ENCODE measurements at regions not wholly inside any gene's neighbourhood (a gene's known extent, or its start where the extent isn't known, plus 50 kb on each side); places are given as distances from the start of the nearest gene placed in this dataset.

DNA sequence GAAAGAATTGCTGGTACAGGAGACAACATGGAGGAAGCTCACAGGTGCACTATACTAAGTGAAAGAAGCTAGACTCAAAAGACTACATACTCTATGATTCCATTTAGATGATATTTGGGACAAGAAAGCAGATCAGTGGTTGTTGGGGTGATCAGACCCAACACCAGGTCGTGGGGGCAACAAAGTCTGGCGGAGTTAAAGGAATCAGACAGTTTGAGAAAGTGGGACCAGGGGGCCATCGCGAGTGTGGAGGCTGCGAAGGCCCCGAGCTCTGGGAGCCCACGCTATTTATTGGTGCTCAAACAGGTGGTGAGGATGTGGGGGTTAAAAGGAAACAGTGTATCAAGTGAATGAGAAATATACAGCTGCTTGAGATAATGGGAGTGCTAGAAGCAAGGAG is 282.8 kb upstream of the SGK1 start:
- H3K27me3 ChIP-seq (ENCODE audit: low read length) = no peaks in the 10 kb centered on the region
- H3K9me3 ChIP-seq (ENCODE audit: low read length) = peaks cover 5% of the 10 kb centered on the region
- H3K79me2 ChIP-seq (ENCODE audit: low read length) = no peaks in the 10 kb centered on the region
- no peak overlapping the region for H3K4me2 ChIP-seq (ENCODE audit: low read depth, low read length, poor library complexity, severe bottlenecking)
- H3K36me3 ChIP-seq (ENCODE audit: insufficient read depth, low read length) = no peaks in the 10 kb centered on the region
- no peak overlapping the region for H3K9ac ChIP-seq (ENCODE audit: low read length)
- no peaks in the 10 kb centered on the region for H4K20me1 ChIP-seq (ENCODE audit: insufficient read depth, low read depth, low read length)
- H3K9me2 ChIP-seq (replicated peaks; ENCODE audit: insufficient read depth, low read length) = no peaks in the 10 kb centered on the region
- no peak overlapping the region for H3K27ac ChIP-seq (ENCODE audit: low read length)
- no peak for DNase-seq
- no peak overlapping the region for H2AFZ ChIP-seq (ENCODE audit: low read length)
- H3K4me1 ChIP-seq (ENCODE audit: low read length) = no peaks in the 10 kb centered on the region
- H3K4me3 ChIP-seq (ENCODE audit: low read length) = no peak overlapping the region

DNA sequence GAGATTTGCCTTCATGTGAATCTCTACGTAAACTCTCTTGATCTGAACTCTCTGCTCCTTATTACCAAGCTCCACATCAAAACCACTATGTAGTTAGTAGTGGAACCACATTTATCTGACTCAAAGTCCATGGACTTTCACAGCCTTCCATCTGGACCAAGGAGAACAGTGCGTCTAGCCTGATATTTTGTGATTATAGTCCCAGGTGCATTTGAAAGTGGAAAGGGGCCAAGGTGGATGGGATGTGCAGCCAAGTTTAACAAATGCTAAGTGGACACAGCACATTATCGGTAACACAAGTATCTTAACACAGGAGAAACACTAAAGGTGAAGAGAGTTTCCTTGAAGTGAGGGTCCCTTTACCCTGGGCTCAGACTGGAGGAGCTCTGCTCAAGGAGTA is 281.2 kb upstream of the SGK1 start:
- Histone ChIP-seq H2AFZ (ENCODE audit: low read length) (no peak overlapping the region), H3K9ac (ENCODE audit: low read length) (no peak overlapping the region), H3K9me2 (replicated peaks; ENCODE audit: insufficient read depth, low read length) (no peaks in the 10 kb centered on the region)

DNA sequence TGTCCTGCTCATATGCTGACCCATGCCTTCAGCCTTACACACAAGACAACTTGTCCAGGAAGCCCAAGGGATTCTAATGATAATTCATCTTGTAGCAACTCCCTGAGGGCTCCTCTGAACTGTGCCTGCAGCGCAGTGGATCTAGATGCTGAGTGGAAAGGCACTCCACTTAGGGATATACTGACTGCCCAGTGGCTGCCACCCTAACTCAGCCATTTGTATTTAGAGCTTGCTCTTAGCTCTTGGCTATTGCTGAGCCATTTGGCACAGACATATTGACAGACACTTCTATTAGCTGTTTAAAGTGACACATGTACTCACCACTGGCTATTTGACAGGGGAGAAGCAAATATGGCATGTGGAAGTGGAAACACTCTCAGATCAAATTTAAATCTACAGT is 278.3 kb upstream of the SGK1 start:
- no peak overlapping the region for H3K27ac ChIP-seq (ENCODE audit: low read length)
- DNase-seq = no peak
- no peak overlapping the region for H3K4me2 ChIP-seq (ENCODE audit: low read depth, low read length, poor library complexity, severe bottlenecking)
- H2AFZ ChIP-seq (ENCODE audit: low read length) = no peak overlapping the region
- no peaks in the 10 kb centered on the region for H3K4me1 ChIP-seq (ENCODE audit: low read length)
- no peaks in the 10 kb centered on the region for H3K36me3 ChIP-seq (ENCODE audit: insufficient read depth, low read length)
- no peaks in the 10 kb centered on the region for H4K20me1 ChIP-seq (ENCODE audit: insufficient read depth, low read depth, low read length)
- H3K9ac ChIP-seq (ENCODE audit: low read length) = no peak overlapping the region
- H3K4me3 ChIP-seq (ENCODE audit: low read length) = no peak overlapping the region
- H3K9me3 ChIP-seq (ENCODE audit: low read length) = peaks cover 5% of the 10 kb centered on the region
- H3K27me3 ChIP-seq (ENCODE audit: low read length) = no peaks in the 10 kb centered on the region
- H3K79me2 ChIP-seq (ENCODE audit: low read length) = no peaks in the 10 kb centered on the region
- no peaks in the 10 kb centered on the region for H3K9me2 ChIP-seq (replicated peaks; ENCODE audit: insufficient read depth, low read length)

More for the DNA sequence above, 281.2 kb upstream of the SGK1 start:
- H3K4me2 ChIP-seq (ENCODE audit: low read depth, low read length, poor library complexity, severe bottlenecking) = no peak overlapping the region
- no peaks in the 10 kb centered on the region for H4K20me1 ChIP-seq (ENCODE audit: insufficient read depth, low read depth, low read length)
- no peaks in the 10 kb centered on the region for H3K27me3 ChIP-seq (ENCODE audit: low read length)
- no peaks in the 10 kb centered on the region for H3K79me2 ChIP-seq (ENCODE audit: low read length)
- no peak overlapping the region for H3K27ac ChIP-seq (ENCODE audit: low read length)
- DNase-seq = no peak
- H3K36me3 ChIP-seq (ENCODE audit: insufficient read depth, low read length) = no peaks in the 10 kb centered on the region
- no peak overlapping the region for H3K4me3 ChIP-seq (ENCODE audit: low read length)
- no peaks in the 10 kb centered on the region for H3K4me1 ChIP-seq (ENCODE audit: low read length)
- peaks cover 5% of the 10 kb centered on the region for H3K9me3 ChIP-seq (ENCODE audit: low read length)

DNA sequence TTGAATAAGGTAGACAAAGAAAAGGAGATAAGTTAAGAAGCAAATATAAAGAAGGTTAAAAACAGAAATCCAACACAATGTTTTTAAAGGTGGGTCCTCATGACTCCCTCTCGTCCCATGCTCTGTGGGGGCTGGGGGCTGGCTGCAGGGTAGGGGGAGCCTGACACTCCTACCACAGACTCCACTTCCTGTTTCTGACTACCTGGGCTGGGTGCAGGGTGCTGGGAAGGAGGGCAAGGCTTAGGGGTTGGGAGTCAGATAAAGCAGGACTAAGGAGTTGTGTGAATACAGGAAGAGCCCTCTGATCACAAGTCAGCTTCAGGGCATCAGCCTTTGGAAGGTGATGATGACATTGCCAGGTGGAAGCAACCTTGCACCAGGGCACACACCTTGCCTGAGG is 277.0 kb upstream of the SGK1 start:
- no peak for DNase-seq
- Histone ChIP-seq H3K4me3 (ENCODE audit: low read length) (no peak overlapping the region), H3K9ac (ENCODE audit: low read length) (no peak overlapping the region), H4K20me1 (ENCODE audit: insufficient read depth, low read depth, low read length) (no peaks in the 10 kb centered on the region), H3K9me2 (replicated peaks; ENCODE audit: insufficient read depth, low read length) (no peaks in the 10 kb centered on the region), H3K4me2 (ENCODE audit: low read depth, low read length, poor library complexity, severe bottlenecking) (no peak overlapping the region), H3K27ac (ENCODE audit: low read length) (no peak overlapping the region), H3K9me3 (ENCODE audit: low read length) (no peaks in the 10 kb centered on the region), H3K27me3 (ENCODE audit: low read length) (no peaks in the 10 kb centered on the region), H3K36me3 (ENCODE audit: insufficient read depth, low read length) (no peaks in the 10 kb centered on the region), H3K4me1 (ENCODE audit: low read length) (no peaks in the 10 kb centered on the region), H2AFZ (ENCODE audit: low read length) (no peak overlapping the region), H3K79me2 (ENCODE audit: low read length) (no peaks in the 10 kb centered on the region)

DNA sequence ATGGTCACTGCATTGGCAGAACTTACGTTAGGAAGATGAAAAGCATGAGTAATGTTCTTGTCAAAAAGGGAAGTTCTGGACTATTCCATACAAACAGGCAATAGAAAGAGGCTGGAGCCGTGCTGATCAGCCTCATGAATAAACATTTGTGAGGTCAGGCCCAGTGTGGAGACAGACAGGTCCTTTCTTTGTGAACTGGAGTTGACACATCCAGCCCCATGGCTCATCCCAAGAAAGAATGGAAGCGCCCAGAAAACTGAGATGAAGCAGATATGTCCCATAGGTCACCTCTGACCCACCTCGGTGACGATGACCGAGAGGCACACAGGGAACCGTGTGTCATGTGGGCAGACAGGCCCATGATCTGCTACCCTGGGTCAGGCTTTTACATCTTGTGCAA is 276.0 kb upstream of the SGK1 start:
- H3K4me2 ChIP-seq (ENCODE audit: low read depth, low read length, poor library complexity, severe bottlenecking) = no peak overlapping the region
- no peaks in the 10 kb centered on the region for H3K9me2 ChIP-seq (replicated peaks; ENCODE audit: insufficient read depth, low read length)
- no peak overlapping the region for H3K4me3 ChIP-seq (ENCODE audit: low read length)
- no peaks in the 10 kb centered on the region for H3K79me2 ChIP-seq (ENCODE audit: low read length)
- no peaks in the 10 kb centered on the region for H3K9me3 ChIP-seq (ENCODE audit: low read length)
- H3K27ac ChIP-seq (ENCODE audit: low read length) = no peak overlapping the region
- no peaks in the 10 kb centered on the region for H3K36me3 ChIP-seq (ENCODE audit: insufficient read depth, low read length)
- H3K27me3 ChIP-seq (ENCODE audit: low read length) = no peaks in the 10 kb centered on the region
- no peak overlapping the region for H3K9ac ChIP-seq (ENCODE audit: low read length)
- no peak overlapping the region for H2AFZ ChIP-seq (ENCODE audit: low read length)
- no peaks in the 10 kb centered on the region for H4K20me1 ChIP-seq (ENCODE audit: insufficient read depth, low read depth, low read length)
- DNase-seq = no peak
- no peaks in the 10 kb centered on the region for H3K4me1 ChIP-seq (ENCODE audit: low read length)

DNA sequence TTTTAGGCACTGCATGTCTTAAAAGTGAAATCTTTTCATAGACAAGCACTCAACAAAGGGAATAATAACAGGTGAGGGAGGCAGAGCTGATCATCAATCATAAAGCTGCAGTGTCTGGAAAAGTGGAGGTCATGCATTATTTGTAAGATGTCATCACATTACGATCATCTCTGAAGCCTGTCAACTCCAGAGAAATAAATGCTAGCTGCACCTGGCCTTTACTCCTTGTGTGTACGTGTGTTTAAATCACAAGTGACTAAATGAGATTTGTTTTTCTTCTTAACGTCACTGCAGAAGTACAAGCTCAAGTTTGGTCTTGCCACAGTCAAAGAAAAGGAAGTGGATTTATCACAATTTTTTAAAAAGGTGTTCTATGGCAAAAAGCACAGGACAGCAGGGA is 275.5 kb upstream of the SGK1 start:
- no peak overlapping the region for H2AFZ ChIP-seq (ENCODE audit: low read length)
- H3K27me3 ChIP-seq (ENCODE audit: low read length) = no peaks in the 10 kb centered on the region
- H3K4me2 ChIP-seq (ENCODE audit: low read depth, low read length, poor library complexity, severe bottlenecking) = no peak overlapping the region
- H3K36me3 ChIP-seq (ENCODE audit: insufficient read depth, low read length) = no peaks in the 10 kb centered on the region
- H3K4me3 ChIP-seq (ENCODE audit: low read length) = no peak overlapping the region
- H3K9me3 ChIP-seq (ENCODE audit: low read length) = no peaks in the 10 kb centered on the region
- H3K9me2 ChIP-seq (replicated peaks; ENCODE audit: insufficient read depth, low read length) = no peaks in the 10 kb centered on the region
- H3K79me2 ChIP-seq (ENCODE audit: low read length) = no peaks in the 10 kb centered on the region
- DNase-seq = no peak
- no peaks in the 10 kb centered on the region for H3K4me1 ChIP-seq (ENCODE audit: low read length)
- no peak overlapping the region for H3K9ac ChIP-seq (ENCODE audit: low read length)
- H3K27ac ChIP-seq (ENCODE audit: low read length) = no peak overlapping the region
- H4K20me1 ChIP-seq (ENCODE audit: insufficient read depth, low read depth, low read length) = no peaks in the 10 kb centered on the region

DNA sequence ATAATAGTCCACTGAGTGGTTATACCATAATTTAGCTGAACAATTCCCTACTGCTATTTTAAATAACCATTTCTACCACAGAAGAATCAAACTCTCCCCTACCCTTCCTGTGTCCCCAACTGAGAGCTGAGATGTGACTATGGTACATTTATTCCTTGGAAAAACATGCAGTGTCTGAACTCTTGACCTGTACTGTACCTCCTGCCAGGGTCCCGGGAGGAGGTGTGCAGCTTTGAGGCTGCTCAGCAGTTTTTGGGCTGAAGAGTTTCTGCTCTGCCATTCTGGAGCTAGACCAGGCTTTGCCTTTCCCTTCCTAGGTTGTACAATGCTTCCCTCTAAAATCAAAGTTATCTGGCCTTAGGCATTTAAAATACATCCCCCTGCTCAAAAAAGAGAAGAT is 275.1 kb upstream of the SGK1 start:
- no peaks in the 10 kb centered on the region for H3K9me3 ChIP-seq (ENCODE audit: low read length)
- no peaks in the 10 kb centered on the region for H3K36me3 ChIP-seq (ENCODE audit: insufficient read depth, low read length)
- no peak overlapping the region for H3K4me2 ChIP-seq (ENCODE audit: low read depth, low read length, poor library complexity, severe bottlenecking)
- no peaks in the 10 kb centered on the region for H3K27me3 ChIP-seq (ENCODE audit: low read length)
- H3K9me2 ChIP-seq (replicated peaks; ENCODE audit: insufficient read depth, low read length) = no peaks in the 10 kb centered on the region
- H3K79me2 ChIP-seq (ENCODE audit: low read length) = no peaks in the 10 kb centered on the region
- H3K9ac ChIP-seq (ENCODE audit: low read length) = no peak overlapping the region
- no peak overlapping the region for H3K27ac ChIP-seq (ENCODE audit: low read length)
- no peaks in the 10 kb centered on the region for H4K20me1 ChIP-seq (ENCODE audit: insufficient read depth, low read depth, low read length)
- DNase-seq = no peak
- H3K4me1 ChIP-seq (ENCODE audit: low read length) = no peaks in the 10 kb centered on the region
- H2AFZ ChIP-seq (ENCODE audit: low read length) = no peak overlapping the region
- H3K4me3 ChIP-seq (ENCODE audit: low read length) = no peak overlapping the region

DNA sequence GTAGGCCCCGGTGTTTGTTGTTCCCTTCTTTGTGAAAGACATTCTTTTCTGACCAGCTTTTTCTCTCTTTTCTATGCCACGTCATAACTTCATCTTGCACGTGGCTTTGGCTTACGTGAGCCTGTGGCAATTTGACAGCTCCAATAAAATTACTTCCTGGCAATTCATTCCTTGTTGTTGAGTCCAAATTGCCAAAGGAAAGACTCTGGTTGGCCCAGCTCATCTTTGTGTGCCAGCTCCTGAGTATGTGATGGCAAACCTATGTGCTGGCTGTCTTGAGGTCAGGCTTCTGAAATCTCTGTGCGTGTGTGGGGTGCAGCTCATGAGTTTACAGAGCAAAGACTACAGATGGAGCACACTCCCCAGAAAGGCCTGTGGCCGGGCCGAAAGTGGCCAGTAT is 272.5 kb upstream of the SGK1 start:
- DNase-seq = no peak
- Histone ChIP-seq H3K4me3 (ENCODE audit: low read length) (no peak overlapping the region), H3K79me2 (ENCODE audit: low read length) (no peaks in the 10 kb centered on the region), H3K9ac (ENCODE audit: low read length) (no peak overlapping the region), H2AFZ (ENCODE audit: low read length) (no peak overlapping the region), H3K36me3 (ENCODE audit: insufficient read depth, low read length) (no peaks in the 10 kb centered on the region), H4K20me1 (ENCODE audit: insufficient read depth, low read depth, low read length) (no peaks in the 10 kb centered on the region), H3K9me3 (ENCODE audit: low read length) (no peaks in the 10 kb centered on the region), H3K4me2 (ENCODE audit: low read depth, low read length, poor library complexity, severe bottlenecking) (no peak overlapping the region), H3K9me2 (replicated peaks; ENCODE audit: insufficient read depth, low read length) (no peaks in the 10 kb centered on the region), H3K27ac (ENCODE audit: low read length) (no peak overlapping the region), H3K4me1 (ENCODE audit: low read length) (no peaks in the 10 kb centered on the region), H3K27me3 (ENCODE audit: low read length) (no peaks in the 10 kb centered on the region)

DNA sequence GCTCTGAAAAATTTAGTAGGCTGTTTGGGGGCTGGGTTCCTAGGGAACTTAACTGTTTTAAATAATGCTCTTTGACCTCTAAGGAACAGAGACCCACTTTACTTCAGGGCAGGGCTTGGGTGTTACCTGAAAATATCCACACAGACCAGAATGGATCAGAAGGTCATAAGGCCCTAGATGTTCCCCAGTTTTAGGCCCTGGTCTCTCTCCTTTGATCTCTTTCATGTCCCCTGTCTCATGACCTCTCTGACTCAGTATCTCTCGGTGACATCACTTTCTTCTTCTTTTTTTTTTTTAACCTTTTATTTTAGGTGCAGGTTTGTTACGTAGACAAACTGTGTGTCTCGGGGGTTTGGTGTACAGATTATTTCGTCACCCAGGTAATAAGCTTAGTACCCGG is 272.1 kb upstream of the SGK1 start:
- Histone ChIP-seq H3K9me2 (replicated peaks; ENCODE audit: insufficient read depth, low read length) (no peaks in the 10 kb centered on the region), H3K4me1 (ENCODE audit: low read length) (no peaks in the 10 kb centered on the region), H4K20me1 (ENCODE audit: insufficient read depth, low read depth, low read length) (no peaks in the 10 kb centered on the region), H2AFZ (ENCODE audit: low read length) (no peak overlapping the region), H3K79me2 (ENCODE audit: low read length) (no peaks in the 10 kb centered on the region), H3K4me2 (ENCODE audit: low read depth, low read length, poor library complexity, severe bottlenecking) (no peak overlapping the region), H3K9ac (ENCODE audit: low read length) (no peak overlapping the region), H3K36me3 (ENCODE audit: insufficient read depth, low read length) (no peaks in the 10 kb centered on the region), H3K9me3 (ENCODE audit: low read length) (no peaks in the 10 kb centered on the region), H3K4me3 (ENCODE audit: low read length) (no peak overlapping the region), H3K27me3 (ENCODE audit: low read length) (no peaks in the 10 kb centered on the region), H3K27ac (ENCODE audit: low read length) (no peak overlapping the region)
- DNase-seq = no peak

All from Karpas-422 (cell line).